H9 (cell line): ENCODE measurements at regions not wholly inside any gene's neighbourhood (a gene's known extent, or its start where the extent isn't known, plus 50 kb on each side); places are given as distances from the start of the nearest gene placed in this dataset.

ENCODE experiments used
- DNase-seq: peaks from one replicate; pipeline ENCODE4 v3.0.0-alpha.2; 2017
- H2AFZ ChIP-seq: one replicate; pipeline ENCODE4 v1.6.1; 2013; ENCODE audit warnings: mild to moderate bottlenecking, low read length, control low read depth, moderate library complexity
- H2AK5ac ChIP-seq: 2 replicates; pipeline ENCODE4 v1.6.1; 2013; ENCODE audit warnings: low read length, control low read depth, mixed read lengths; ENCODE audit not compliant: insufficient read length
- H2BK120ac ChIP-seq: one replicate; pipeline ENCODE4 v1.6.1; 2013; ENCODE audit warnings: low read depth, mild to moderate bottlenecking, low read length, control low read depth, inconsistent platforms; ENCODE audit not compliant: poor library complexity, severe bottlenecking
- H2BK12ac ChIP-seq: 2 replicates; pipeline ENCODE4 v1.6.1; 2013; ENCODE audit warnings: low read length, control low read depth, mixed read lengths, low read depth; ENCODE audit not compliant: insufficient read length
- H2BK15ac ChIP-seq: 2 replicates; pipeline ENCODE4 v1.6.1; 2013; ENCODE audit warnings: low read depth, low read length, control low read depth
- H2BK20ac ChIP-seq: one replicate; pipeline ENCODE4 v1.6.1; 2013; ENCODE audit warnings: low read depth, mild to moderate bottlenecking, low read length, control low read depth, inconsistent platforms; ENCODE audit not compliant: poor library complexity, severe bottlenecking
- H2BK5ac ChIP-seq: 2 replicates; pipeline ENCODE4 v1.6.1; 2013; ENCODE audit warnings: low read length, control low read depth, mixed read lengths; ENCODE audit not compliant: insufficient read length
- H3K14ac ChIP-seq: 2 replicates; pipeline ENCODE4 v1.6.1; 2013; ENCODE audit warnings: low read length, control low read depth; ENCODE audit not compliant: insufficient read depth
- H3K18ac ChIP-seq: 2 replicates; pipeline ENCODE4 v1.6.1; 2013; ENCODE audit warnings: low read depth, mild to moderate bottlenecking, mixed read lengths, low read length, control low read depth; ENCODE audit not compliant: insufficient read length
- H3K23ac ChIP-seq: 2 replicates; pipeline ENCODE4 v1.6.1; 2013; ENCODE audit warnings: low read length, control low read depth, mixed read lengths, low read depth; ENCODE audit not compliant: insufficient read length
- H3K23me2 ChIP-seq: 2 replicates; pipeline ENCODE4 v1.6.1; 2013; ENCODE audit warnings: low read depth, mild to moderate bottlenecking, mixed read lengths, low read length, control low read depth; ENCODE audit not compliant: insufficient read length, poor library complexity, severe bottlenecking
- H3K27ac ChIP-seq: 2 replicates; pipeline ENCODE4 v1.5.1; 2013; ENCODE audit warnings: low read length, control low read depth, mixed read lengths, low read depth; ENCODE audit not compliant: insufficient read length
- H3K27me3 ChIP-seq: 2 replicates; pipeline ENCODE4 v1.6.1; 2013; ENCODE audit warnings: low read length, control low read depth, inconsistent platforms; ENCODE audit not compliant: insufficient read depth
- H3K4ac ChIP-seq: 2 replicates; pipeline ENCODE4 v1.6.1; 2013; ENCODE audit warnings: low read depth, mild to moderate bottlenecking, control low read depth, inconsistent platforms, low read length, moderate library complexity
- H3K4me1 ChIP-seq: 2 replicates; pipeline ENCODE4 v1.6.1; 2013; ENCODE audit warnings: low read length, control low read depth, inconsistent platforms; ENCODE audit not compliant: insufficient read depth
- H3K4me2 ChIP-seq: 2 replicates; pipeline ENCODE4 v1.6.1; 2013; ENCODE audit warnings: low read length, control low read depth, mixed read lengths; ENCODE audit not compliant: insufficient read length, insufficient read depth
- H3K56ac ChIP-seq: 2 replicates; pipeline ENCODE4 v1.6.1; 2013; ENCODE audit warnings: low read depth, mild to moderate bottlenecking, mixed read lengths, low read length, control low read depth; ENCODE audit not compliant: insufficient read length
- H3K79me1 ChIP-seq: 2 replicates; pipeline ENCODE4 v1.6.1; 2013; ENCODE audit warnings: low read depth, mild to moderate bottlenecking, moderate library complexity, low read length, control low read depth, inconsistent platforms; ENCODE audit not compliant: insufficient read depth, poor library complexity, severe bottlenecking
- H3K79me2 ChIP-seq: 2 replicates; pipeline ENCODE4 v1.6.1; 2013; ENCODE audit warnings: low read length, control low read depth, inconsistent platforms; ENCODE audit not compliant: insufficient read depth
- H3K9ac ChIP-seq: 2 replicates; pipeline ENCODE4 v1.6.1; 2013; ENCODE audit warnings: low read length, control low read depth, mixed read lengths; ENCODE audit not compliant: insufficient read length; ENCODE audit errors: extremely low read depth
- H3K9me3 ChIP-seq: one replicate; pipeline ENCODE4 v1.6.1; 2013; ENCODE audit warnings: low read depth, low read length, inconsistent platforms; ENCODE audit not compliant: control insufficient read depth
- H3T11ph ChIP-seq: one replicate; pipeline ENCODE4 v1.6.1; 2013; ENCODE audit warnings: mild to moderate bottlenecking, low read length, control low read depth, inconsistent platforms
- H4K20me1 ChIP-seq: one replicate; pipeline ENCODE4 v1.6.1; 2013; ENCODE audit not compliant: control insufficient read depth, insufficient read length, insufficient read depth
- H4K5ac ChIP-seq: 2 replicates; pipeline ENCODE4 v1.6.1; 2013; ENCODE audit warnings: low read depth, mild to moderate bottlenecking, mixed read lengths, low read length, control low read depth; ENCODE audit not compliant: insufficient read length
- H4K8ac ChIP-seq: replicated peaks from 2 replicates; pipeline ENCODE4 v1.6.1; 2013; ENCODE audit warnings: low read length, control low read depth, mixed read lengths, low read depth; ENCODE audit not compliant: insufficient read length
- H4K91ac ChIP-seq: 2 replicates; pipeline ENCODE4 v1.6.1; 2013; ENCODE audit warnings: low read depth, mild to moderate bottlenecking, moderate library complexity, mixed read lengths, low read length, control low read depth; ENCODE audit not compliant: insufficient read length
- H3K27ac Mint-ChIP-seq, 3 experiments: 2 replicates in 2 of 3; 3 replicates in 1 of 3; pipeline ENCODE4 v1.8.0; 2020 to 2021; ENCODE audit warnings: mixed read lengths in 3 of 3, mild to moderate bottlenecking in 1 of 3, moderate library complexity in 1 of 3
- H3K27me3 Mint-ChIP-seq: 2 replicates; pipeline ENCODE4 v1.8.0; 2021; ENCODE audit warnings: low read depth, mild to moderate bottlenecking, moderate library complexity, mixed read lengths
- H3K36me3 Mint-ChIP-seq, 3 experiments: 2 replicates in 2 of 3; 3 replicates in 1 of 3; pipeline ENCODE4 v1.8.0; 2020 to 2021; ENCODE audit warnings: low read depth in 3 of 3, mixed read lengths in 3 of 3; ENCODE audit not compliant: insufficient read depth in 1 of 3
- H3K4me1 Mint-ChIP-seq, 2 experiments: 2 replicates each; pipeline ENCODE4 v1.8.0; 2020; ENCODE audit warnings: mixed read lengths in 2 of 2
- H3K4me3 Mint-ChIP-seq, 2 experiments: 2 replicates in 1 of 2; 3 replicates in 1 of 2; pipeline ENCODE4 v1.8.0; 2020 to 2021; ENCODE audit warnings: mild to moderate bottlenecking in 2 of 2, mixed read lengths in 2 of 2, moderate library complexity in 1 of 2
- H3K9me3 Mint-ChIP-seq, 2 experiments: 2 replicates in 1 of 2; 3 replicates in 1 of 2; pipeline ENCODE4 v1.8.0; 2020; ENCODE audit warnings: mild to moderate bottlenecking in 2 of 2, mixed read lengths in 2 of 2, moderate library complexity in 1 of 2
- CTCF ChIP-seq: fragments of 200-600 bp; sonication (generic); conservative IDR thresholded peaks from 3 replicates; pipeline ENCODE4 v1.8.0; 2021; ENCODE audit warnings: antibody characterized with exemption, mild to moderate bottlenecking
- WGBS: extraction: QIAGEN DNeasy Blood & Tissue Kit; methylation state at CpG from one replicate; pipeline ENCODE4 v1.1.7; 2013; ENCODE audit warnings: missing lambda C conversion rate, low lambda C conversion rate, mixed read lengths; ENCODE audit not compliant: insufficient read length; ENCODE audit errors: extremely low coverage; 5-methylcytosine and 5-hydroxymethylcytosine counted together

GRCh38 chr1:198986036-198986435 lies 347.2 kb downstream of the PTPRC start:
- Histone ChIP-seq H3K18ac (no peak overlapping the region), H3K23me2 (no peaks in the 10 kb centered on the region), H3K4ac (no peak overlapping the region), H3K27ac (no peak overlapping the region), H3K9ac (no peak overlapping the region), H2AK5ac (no peak overlapping the region), H3K79me1 (no peaks in the 10 kb centered on the region), H3K79me2 (no peaks in the 10 kb centered on the region), H4K5ac (no peak overlapping the region), H2BK12ac (no peak overlapping the region), H4K20me1 (no peaks in the 10 kb centered on the region), H3K9me3 (no peaks in the 10 kb centered on the region), H2BK15ac (no peak overlapping the region), H2AFZ (no peak overlapping the region), H2BK20ac (no peak overlapping the region), H2BK5ac (no peak overlapping the region), H4K8ac (no peak overlapping the region), H3K4me1 (no peaks in the 10 kb centered on the region), H3T11ph (no peak overlapping the region), H3K27me3 (no peaks in the 10 kb centered on the region), H4K91ac (no peak overlapping the region), H3K56ac (no peak overlapping the region), H3K14ac (no peak overlapping the region), H2BK120ac (no peak overlapping the region), H3K4me2 (no peak overlapping the region), H3K23ac (no peak overlapping the region)
- Mint-ChIP-seq H3K4me3 (no peak overlapping the region), H3K27me3 (no peaks in the 10 kb centered on the region; the same call in 1 of the 2 replicates), H3K27ac (no peak overlapping the region), H3K36me3 (no peaks in the 10 kb centered on the region), H3K9me3 (no peaks in the 10 kb centered on the region), H3K4me1 (no peaks in the 10 kb centered on the region)
- WGBS = no CpG with 5 or more reads among the region's 2 CpGs
- no peak for DNase-seq
- TF ChIP-seq CTCF = no peak
